ENCODE measurements at regions not wholly inside any gene's neighbourhood (a gene's known extent, or its start where the extent isn't known, plus 50 kb on each side); places are given as distances from the start of the nearest gene placed in this dataset.

GRCh38 chr3:30493911-30494311 is 112.5 kb upstream of the TGFBR2 start:
- no peak overlapping the region for H3K27ac ChIP-seq (ENCODE audit: low read depth, low read length)
- FAIRE-seq = no peak
- 87% methylated on average over 2 of the region's 2 CpGs; no CpG with 5 or more reads in 1 of the 2 experiments for WGBS, 2 experiments (ENCODE audit: extremely low coverage in 1 of 2, insufficient coverage in 1 of 2, insufficient read length in 1 of 2, insufficient replicate concordance in 2 of 2, low coverage in 1 of 2, low lambda C conversion rate in 2 of 2, missing lambda C conversion rate in 1 of 2)
- TF ChIP-seq USF2 (IDR thresholded peaks at IDR 0.05; ENCODE audit: low read length) = no peak
- no peak for TF ChIP-seq E2F6 (IDR thresholded peaks at IDR 0.05)
- no peak for TF ChIP-seq RXRA (IDR thresholded peaks at IDR 0.05; ENCODE audit: insufficient read depth, low read depth, low read length)
- TF ChIP-seq RBBP5 (IDR thresholded peaks at IDR 0.05; ENCODE audit: borderline replicate concordance, low read depth, low read length) = no peak
- no peak for TF ChIP-seq BACH1 (IDR thresholded peaks at IDR 0.05; ENCODE audit: low read length)
- no peak for TF ChIP-seq JUN (IDR thresholded peaks at IDR 0.05; ENCODE audit: low read depth, low read length)
- TF ChIP-seq HDAC2 (IDR thresholded peaks at IDR 0.05; ENCODE audit: borderline replicate concordance in 1 of 2, low read depth in 2 of 2, low read length in 2 of 2) = no peak
- TF ChIP-seq MAFK (IDR thresholded peaks at IDR 0.05; ENCODE audit: low read depth, low read length) = no peak
- no peak for TF ChIP-seq CREB1 (IDR thresholded peaks at IDR 0.05)
- TF ChIP-seq KDM1A (IDR thresholded peaks at IDR 0.05; ENCODE audit: borderline replicate concordance, low read length) = no peak
- TF ChIP-seq GTF2F1 (IDR thresholded peaks at IDR 0.05; ENCODE audit: borderline replicate concordance, low read depth, low read length) = no peak
- TF ChIP-seq EP300 (IDR thresholded peaks at IDR 0.05; ENCODE audit: borderline replicate concordance in 1 of 2, low read depth in 2 of 2, low read length in 2 of 2) = no peak
- TF ChIP-seq CHD1 (IDR thresholded peaks at IDR 0.05; ENCODE audit: low read depth, low read length) = no peak

More at GRCh38 chr3:30493911-30494311, 112.5 kb upstream of the TGFBR2 start:
- ChIA-PET CTCF (ENCODE audit: partially characterized antibody) (no interaction called here), POLR2A (ENCODE audit: partially characterized antibody) (no interaction called here)
- Histone ChIP-seq H3K56ac (replicated peaks; ENCODE audit: insufficient read length, low read depth, low read length) (no peak overlapping the region), H2BK20ac (ENCODE audit: low read length) (no peak overlapping the region), H4K5ac (ENCODE audit: insufficient read length, low read depth, low read length) (no peak overlapping the region), H2AFZ (ENCODE audit: low read length) (peak overlapping the region; percentile 52; the same call in 1 of the 2 replicates), H3K36me3 (ENCODE audit: control insufficient read depth in 2 of 4, insufficient read depth in 4 of 4, low read length in 3 of 4) (no peaks in the 10 kb centered on the region), H3K23me2 (ENCODE audit: low read depth, low read length) (no peaks in the 10 kb centered on the region), H3K79me2 (ENCODE audit: control insufficient read depth in 1 of 2, insufficient read depth in 2 of 2, low read length in 2 of 2) (no peaks in the 10 kb centered on the region), H3K4me1 (replicated peaks in 1 of 4; ENCODE audit: control insufficient read depth in 3 of 4, insufficient read depth in 4 of 4, low read length in 3 of 4) (peaks cover 0 to 5% (median 0%) of the 10 kb centered on the region in 4 experiments; a peak in 1 of 7 replicates), H3K79me1 (ENCODE audit: low read depth, low read length) (no peaks in the 10 kb centered on the region), H3K27me3 (replicated peaks in 1 of 4; ENCODE audit: control insufficient read depth in 3 of 4, extremely low read depth in 1 of 4, insufficient read depth in 3 of 4, low read length in 3 of 4) (no peaks in the 10 kb centered on the region), H2BK15ac (ENCODE audit: low read length) (no peak overlapping the region), H3K9me3 (ENCODE audit: insufficient read depth in 2 of 2, low read depth in 1 of 2, low read length in 1 of 2) (no peaks in the 10 kb centered on the region), H3K4me2 (ENCODE audit: insufficient read depth in 1 of 2, low read depth in 2 of 2, low read length in 2 of 2) (no peak overlapping the region), H2BK12ac (ENCODE audit: low read depth, low read length) (no peak overlapping the region), H2BK5ac (ENCODE audit: low read depth, low read length) (no peak overlapping the region), H2BK120ac (replicated peaks; ENCODE audit: low read depth, low read length) (no peak overlapping the region), H4K20me1 (replicated peaks in 1 of 2; ENCODE audit: control insufficient read depth in 1 of 2, insufficient read depth in 2 of 2, low read length in 2 of 2) (no peaks in the 10 kb centered on the region), H4K8ac (ENCODE audit: extremely low read depth, insufficient read depth, low read length) (no peak overlapping the region), H3K4me3 (ENCODE audit: extremely low read depth in 1 of 4, insufficient read depth in 2 of 4, low read depth in 3 of 4, low read length in 4 of 4) (no peak overlapping the region), H3K14ac (ENCODE audit: insufficient read length) (no peak overlapping the region), H3K18ac (ENCODE audit: extremely low read depth, low read length) (no peak overlapping the region), H3K23ac (ENCODE audit: insufficient read length) (no peak overlapping the region), H2AK5ac (ENCODE audit: low read depth, low read length) (no peak overlapping the region), H3K4ac (replicated peaks; ENCODE audit: insufficient read length, low read depth, low read length) (no peak overlapping the region), H4K91ac (replicated peaks; ENCODE audit: insufficient read length, low read length) (no peak overlapping the region), H3K9ac (replicated peaks in 1 of 4; ENCODE audit: extremely low read depth in 1 of 4, low read depth in 3 of 4, low read length in 3 of 4) (no peak overlapping the region)
- DNase-seq (ENCODE audit: low read depth in 1 of 2, low spot score in 2 of 2) = no peak
